Glutamatergic neuron (in vitro differentiated cells): ENCODE measurements at regions not wholly inside any gene's neighbourhood (a gene's known extent, or its start where the extent isn't known, plus 50 kb on each side); places are given as distances from the start of the nearest gene placed in this dataset.
"Not testable (repeated sequence)": the region's sequence is repeated elsewhere in the genome, so short reads cannot be mapped to it uniquely, and the experiment has no call there.

Source experiments
- DNase-seq: peaks from one replicate; pipeline ENCODE4 v3.0.0; 2022
- H3K27ac Mint-ChIP-seq: one replicate; pipeline ENCODE4 v1.8.0; 2020; ENCODE audit warnings: mild to moderate bottlenecking, mixed read lengths, inconsistent platforms; ENCODE audit not compliant: unreplicated experiment
- H3K27me3 Mint-ChIP-seq: one replicate; pipeline ENCODE4 v1.8.0; 2020; ENCODE audit warnings: mild to moderate bottlenecking, moderate library complexity, mixed read lengths, inconsistent platforms; ENCODE audit not compliant: unreplicated experiment
- H3K36me3 Mint-ChIP-seq: one replicate; pipeline ENCODE4 v1.8.0; 2020; ENCODE audit warnings: mild to moderate bottlenecking, mixed read lengths, inconsistent platforms; ENCODE audit not compliant: unreplicated experiment
- H3K4me1 Mint-ChIP-seq: one replicate; pipeline ENCODE4 v1.8.0; 2020; ENCODE audit warnings: mild to moderate bottlenecking, low read depth, mixed read lengths, inconsistent platforms; ENCODE audit not compliant: unreplicated experiment
- H3K4me3 Mint-ChIP-seq: one replicate; pipeline ENCODE4 v1.8.0; 2020; ENCODE audit warnings: mild to moderate bottlenecking, mixed read lengths, inconsistent platforms; ENCODE audit not compliant: unreplicated experiment
- H3K9me3 Mint-ChIP-seq: one replicate; pipeline ENCODE4 v1.8.0; 2020; ENCODE audit warnings: mild to moderate bottlenecking, moderate library complexity, mixed read lengths, inconsistent platforms; ENCODE audit not compliant: unreplicated experiment
- CTCF ChIP-seq: fragments of 200-600 bp; sonication (generic); IDR thresholded peaks from one replicate; pipeline ENCODE4 v1.5.0; 2021; ENCODE audit not compliant: partially characterized antibody, unreplicated experiment

GRCh38 chr7:65453341-65454030, 79.8 kb downstream of the ZNF92 start:
- DNase-seq: no peak
- Mint-ChIP-seq H3K36me3 (no peaks in the 10 kb centered on the region), H3K27ac (no peak overlapping the region), H3K27me3 (no peaks in the 10 kb centered on the region), H3K4me1 (no peaks in the 10 kb centered on the region), H3K4me3 (no peak overlapping the region), H3K9me3 (no peaks in the 10 kb centered on the region)
- TF ChIP-seq CTCF: no peak

GRCh38 chr7:65454469-65454868, 80.8 kb downstream of the ZNF92 start:
- Mint-ChIP-seq H3K27me3 (no peaks in the 10 kb centered on the region), H3K4me1 (no peaks in the 10 kb centered on the region), H3K27ac (no peak overlapping the region), H3K36me3 (no peaks in the 10 kb centered on the region), H3K4me3 (no peak overlapping the region), H3K9me3 (no peaks in the 10 kb centered on the region)
- DNase-seq: no peak
- TF ChIP-seq CTCF: no peak

DNA sequence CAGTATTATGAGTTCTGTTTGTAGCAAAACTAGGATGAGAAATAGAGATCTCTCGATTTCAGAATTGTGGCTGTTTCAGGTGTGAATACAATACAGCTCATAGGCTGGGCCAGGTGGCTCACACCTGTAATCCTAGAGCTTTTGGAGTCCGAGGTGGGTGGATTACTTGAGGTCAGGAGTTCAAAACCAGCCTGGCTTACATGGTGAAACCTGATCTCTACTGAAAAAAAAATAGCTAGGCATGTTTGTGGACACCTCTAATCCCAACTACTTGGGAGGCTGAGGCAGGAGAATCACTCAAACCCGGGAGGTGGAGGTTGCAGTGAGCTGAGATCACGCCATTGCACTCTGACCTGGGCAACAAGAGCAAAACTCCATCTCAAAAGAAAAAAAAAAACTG, 81.4 kb downstream of the ZNF92 start:
- not testable (repeated sequence) for H3K27me3 Mint-ChIP-seq, H3K36me3 Mint-ChIP-seq, H3K9me3 Mint-ChIP-seq, H3K4me3 Mint-ChIP-seq, H3K27ac Mint-ChIP-seq, H3K4me1 Mint-ChIP-seq, DNase-seq

- Mint-ChIP-seq H3K4me3 (no peak overlapping the region), H3K4me1 (no peaks in the 10 kb centered on the region), H3K27me3 (no peaks in the 10 kb centered on the region), H3K9me3 (no peaks in the 10 kb centered on the region), H3K36me3 (no peaks in the 10 kb centered on the region), H3K27ac (no peak overlapping the region)
- no peak for TF ChIP-seq CTCF
- no peak for DNase-seq
These were observed 84.0 kb downstream of the ZNF92 start for GRCh38 chr7:65457705-65458104.

- Mint-ChIP-seq H3K4me3 (no peak overlapping the region), H3K27ac (no peak overlapping the region), H3K9me3 (peaks cover 2% of the 10 kb centered on the region), H3K27me3 (no peaks in the 10 kb centered on the region), H3K36me3 (no peaks in the 10 kb centered on the region), H3K4me1 (no peaks in the 10 kb centered on the region)
- TF ChIP-seq CTCF: no peak
- DNase-seq: no peak
These were observed 85.8 kb downstream of the ZNF92 start for GRCh38 chr7:65459438-65459837.
